Calu3 (cell line): ENCODE measurements at regions not wholly inside any gene's neighbourhood (a gene's known extent, or its start where the extent isn't known, plus 50 kb on each side); places are given as distances from the start of the nearest gene placed in this dataset.

Source experiments
- BruUV-seq: library from RNA; stranded (reverse); fragments of 400-500 nt; replicated peaks from 2 replicates; lab custom pipeline; 2021; lab: Mats Ljungman, UMichigan
- CTCF ChIA-PET: fragments of 300-600 bp; sonication (Branson Sonifier 250); formaldehyde crosslinking; loops from one replicate; lab custom pipeline; 2022; ENCODE audit warnings: antibody characterized with exemption; lab: Charles Lee
- DNase-seq: peaks from one replicate; pipeline ENCODE4 v3.0.0; 2022
- H3K27ac Mint-ChIP-seq: one replicate; pipeline ENCODE4 v1.8.0; 2022; ENCODE audit warnings: mixed read lengths; ENCODE audit not compliant: unreplicated experiment
- H3K27me3 Mint-ChIP-seq: one replicate; pipeline ENCODE4 v1.8.0; 2022; ENCODE audit warnings: mixed read lengths; ENCODE audit not compliant: unreplicated experiment
- H3K36me3 Mint-ChIP-seq: one replicate; pipeline ENCODE4 v1.8.0; 2022; ENCODE audit warnings: mild to moderate bottlenecking, moderate library complexity, mixed read lengths; ENCODE audit not compliant: insufficient read depth, unreplicated experiment
- H3K4me1 Mint-ChIP-seq: one replicate; pipeline ENCODE4 v1.8.0; 2022; ENCODE audit warnings: mild to moderate bottlenecking, low read depth, mixed read lengths; ENCODE audit not compliant: unreplicated experiment
- H3K4me3 Mint-ChIP-seq: one replicate; pipeline ENCODE4 v1.8.0; 2022; ENCODE audit warnings: mild to moderate bottlenecking, low read depth, moderate library complexity, mixed read lengths; ENCODE audit not compliant: unreplicated experiment
- H3K9me3 Mint-ChIP-seq: one replicate; pipeline ENCODE4 v1.8.0; 2022; ENCODE audit warnings: low read depth, mixed read lengths; ENCODE audit not compliant: unreplicated experiment
- CTCF ChIP-seq: fragments of 200-600 bp; IDR thresholded peaks from one replicate; pipeline ENCODE4 v1.8.0; 2022; ENCODE audit warnings: antibody characterized with exemption; ENCODE audit not compliant: unreplicated experiment
- intact Hi-C: fragments of 100-400 bp; cut with micrococcal nuclease; formaldehyde crosslinking; loops from one replicate; pipeline ENCODE4 v1.10.0; 2022; ENCODE audit not compliant: unreplicated experiment

- BruUV-seq: no TSS peak
- no peak for TF ChIP-seq CTCF
- H3K9me3 Mint-ChIP-seq: no peaks in the 10 kb centered on the region
- no peak for DNase-seq
- no peak overlapping the region for H3K4me3 Mint-ChIP-seq
- peaks cover 63% of the 10 kb centered on the region for H3K4me1 Mint-ChIP-seq
- H3K27me3 Mint-ChIP-seq: no peaks in the 10 kb centered on the region
- peaks cover 13% of the 10 kb centered on the region for H3K36me3 Mint-ChIP-seq
- CTCF ChIA-PET: interaction anchor here (0.6 to 1.3 kb wide), 3 partner anchors 11 to 55 kb away, joined by 3 to 8 read pairs (median 4); no protein-coding TSS in a partner anchor
- peak overlapping the region; percentile 91 for H3K27ac Mint-ChIP-seq
- intact Hi-C loops: loop anchor here (2.0 kb wide), 1 partner anchor 93 kb away; no protein-coding TSS in a partner anchor
Measured at GRCh38 chr6:47403801-47404200, 73.8 kb upstream of the CD2AP start.

- Mint-ChIP-seq H3K9me3 (no peaks in the 10 kb centered on the region), H3K27ac (peak overlapping the region; percentile 91), H3K27me3 (no peaks in the 10 kb centered on the region), H3K36me3 (peaks cover 13% of the 10 kb centered on the region), H3K4me1 (peaks cover 59% of the 10 kb centered on the region), H3K4me3 (no peak overlapping the region)
- CTCF ChIA-PET: interaction anchor here (0.7 to 1.3 kb wide), 3 partner anchors 10 to 357 kb away, joined by 3 to 8 read pairs (median 4); no protein-coding TSS in a partner anchor
- no peak for DNase-seq
- no TSS peak for BruUV-seq
- no peak for TF ChIP-seq CTCF
- intact Hi-C loops: loop anchor here (2.0 kb wide), 1 partner anchor 94 kb away; no protein-coding TSS in a partner anchor
Measured at GRCh38 chr6:47404435-47404834, 73.2 kb upstream of the CD2AP start.

GRCh38 chr6:47405273-47405672 lies 72.3 kb upstream of the CD2AP start:
- no peak for TF ChIP-seq CTCF
- Mint-ChIP-seq H3K4me1 (peaks cover 50% of the 10 kb centered on the region), H3K9me3 (no peaks in the 10 kb centered on the region), H3K4me3 (peak overlapping the region; percentile 39), H3K27ac (peak overlapping the region; percentile 91), H3K27me3 (no peaks in the 10 kb centered on the region), H3K36me3 (peaks cover 13% of the 10 kb centered on the region)
- intact Hi-C loops: loop anchor here (2.0 to 5.0 kb wide), 4 partner anchors 94 to 363 kb away; partner anchors contain the start of gene ADGRF1
- DNase-seq: peak; percentile 76
- BruUV-seq: no TSS peak
- CTCF ChIA-PET: interaction anchor here (0.6 kb wide), 1 partner anchor 154 kb away, joined by 3 read pairs; no protein-coding TSS in a partner anchor

GRCh38 chr6:47407300-47408281 lies 70.0 kb upstream of the CD2AP start:
- Mint-ChIP-seq H3K4me3 (peak overlapping the region; percentile 32), H3K27ac (peak overlapping the region; percentile 91), H3K27me3 (no peaks in the 10 kb centered on the region), H3K36me3 (peaks cover 13% of the 10 kb centered on the region), H3K4me1 (peaks cover 29% of the 10 kb centered on the region), H3K9me3 (no peaks in the 10 kb centered on the region)
- intact Hi-C loops: loop anchor here (5.0 kb wide), 3 partner anchors 300 to 365 kb away; partner anchors contain the start of gene ADGRF1
- CTCF ChIA-PET: interaction anchor here (0.6 to 2.1 kb wide), 12 partner anchors 12 to 327 kb away, joined by 3 to 7 read pairs (median 4); partner anchors contain the start of gene CD2AP
- TSS peak; percentile 92 for BruUV-seq
- TF ChIP-seq CTCF: no peak
- DNase-seq: no peak
